DOHH2 (cell line): ENCODE measurements at regions not wholly inside any gene's neighbourhood (a gene's known extent, or its start where the extent isn't known, plus 50 kb on each side); places are given as distances from the start of the nearest gene placed in this dataset.

Experiments
- EZH2phosphoT487 ChIP-seq: fragments of 200-600 bp; sonication (generic); IDR thresholded peaks from 2 replicates; pipeline ENCODE4 v1.6.1; 2017; ENCODE audit warnings: borderline replicate concordance, mild to moderate bottlenecking, antibody characterized with exemption, low read length, moderate library complexity, mixed read lengths
- TF ChIP-seq, protein P1 (sequence below): fragments of 200-600 bp; sonication (generic); IDR thresholded peaks from one replicate; pipeline ENCODE4 v1.5.1; 2014; ENCODE audit warnings: antibody characterized with exemption, mild to moderate bottlenecking, low read depth, low read length; ENCODE audit not compliant: poor library complexity, severe bottlenecking

DNA sequence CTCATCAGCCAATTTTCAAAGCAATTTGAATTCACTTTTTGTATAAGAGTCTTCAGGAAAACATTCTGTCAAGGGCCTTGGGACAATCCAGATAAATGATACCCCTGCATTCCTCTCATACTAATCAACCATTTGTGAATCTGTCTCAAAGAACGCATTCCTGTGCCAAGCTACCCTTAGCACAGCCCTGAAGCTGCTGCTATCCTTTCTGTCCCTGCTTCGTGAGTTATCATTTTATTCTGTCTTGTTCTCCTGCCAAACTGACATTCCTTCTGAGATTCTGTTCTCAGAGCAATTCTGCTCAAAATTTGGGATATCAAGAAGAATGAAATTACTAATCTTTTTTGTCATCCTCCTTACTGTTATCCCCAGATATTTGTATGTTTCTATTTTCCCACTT, 213.9 kb upstream of the STXBP5 start:
- TF ChIP-seq, protein P1, sequence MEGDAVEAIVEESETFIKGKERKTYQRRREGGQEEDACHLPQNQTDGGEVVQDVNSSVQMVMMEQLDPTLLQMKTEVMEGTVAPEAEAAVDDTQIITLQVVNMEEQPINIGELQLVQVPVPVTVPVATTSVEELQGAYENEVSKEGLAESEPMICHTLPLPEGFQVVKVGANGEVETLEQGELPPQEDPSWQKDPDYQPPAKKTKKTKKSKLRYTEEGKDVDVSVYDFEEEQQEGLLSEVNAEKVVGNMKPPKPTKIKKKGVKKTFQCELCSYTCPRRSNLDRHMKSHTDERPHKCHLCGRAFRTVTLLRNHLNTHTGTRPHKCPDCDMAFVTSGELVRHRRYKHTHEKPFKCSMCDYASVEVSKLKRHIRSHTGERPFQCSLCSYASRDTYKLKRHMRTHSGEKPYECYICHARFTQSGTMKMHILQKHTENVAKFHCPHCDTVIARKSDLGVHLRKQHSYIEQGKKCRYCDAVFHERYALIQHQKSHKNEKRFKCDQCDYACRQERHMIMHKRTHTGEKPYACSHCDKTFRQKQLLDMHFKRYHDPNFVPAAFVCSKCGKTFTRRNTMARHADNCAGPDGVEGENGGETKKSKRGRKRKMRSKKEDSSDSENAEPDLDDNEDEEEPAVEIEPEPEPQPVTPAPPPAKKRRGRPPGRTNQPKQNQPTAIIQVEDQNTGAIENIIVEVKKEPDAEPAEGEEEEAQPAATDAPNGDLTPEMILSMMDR = no peak
- no peak for TF ChIP-seq EZH2phosphoT487
